ENCODE measurements at regions not wholly inside any gene's neighbourhood (a gene's known extent, or its start where the extent isn't known, plus 50 kb on each side); places are given as distances from the start of the nearest gene placed in this dataset.

DNA sequence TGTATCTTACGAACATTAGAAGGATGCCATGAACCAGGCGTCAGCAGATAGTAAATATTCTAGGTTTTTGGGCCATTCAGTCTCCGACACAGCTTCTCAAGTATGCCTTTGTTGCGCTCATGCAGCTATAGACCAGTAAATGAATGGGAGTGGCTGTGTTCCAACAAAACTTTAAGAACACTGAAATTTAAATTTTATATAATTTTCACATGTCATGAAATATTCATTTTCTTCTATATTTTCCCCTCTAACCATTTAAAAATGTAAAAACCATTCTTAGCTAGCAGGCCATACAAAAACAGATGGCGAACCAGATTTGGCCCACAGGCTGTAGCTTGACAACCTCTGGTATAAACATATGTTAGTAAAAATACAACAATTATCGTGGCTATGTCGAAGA lies 151.8 kb upstream of the KIT start:
- TF ChIP-seq, protein P1, sequence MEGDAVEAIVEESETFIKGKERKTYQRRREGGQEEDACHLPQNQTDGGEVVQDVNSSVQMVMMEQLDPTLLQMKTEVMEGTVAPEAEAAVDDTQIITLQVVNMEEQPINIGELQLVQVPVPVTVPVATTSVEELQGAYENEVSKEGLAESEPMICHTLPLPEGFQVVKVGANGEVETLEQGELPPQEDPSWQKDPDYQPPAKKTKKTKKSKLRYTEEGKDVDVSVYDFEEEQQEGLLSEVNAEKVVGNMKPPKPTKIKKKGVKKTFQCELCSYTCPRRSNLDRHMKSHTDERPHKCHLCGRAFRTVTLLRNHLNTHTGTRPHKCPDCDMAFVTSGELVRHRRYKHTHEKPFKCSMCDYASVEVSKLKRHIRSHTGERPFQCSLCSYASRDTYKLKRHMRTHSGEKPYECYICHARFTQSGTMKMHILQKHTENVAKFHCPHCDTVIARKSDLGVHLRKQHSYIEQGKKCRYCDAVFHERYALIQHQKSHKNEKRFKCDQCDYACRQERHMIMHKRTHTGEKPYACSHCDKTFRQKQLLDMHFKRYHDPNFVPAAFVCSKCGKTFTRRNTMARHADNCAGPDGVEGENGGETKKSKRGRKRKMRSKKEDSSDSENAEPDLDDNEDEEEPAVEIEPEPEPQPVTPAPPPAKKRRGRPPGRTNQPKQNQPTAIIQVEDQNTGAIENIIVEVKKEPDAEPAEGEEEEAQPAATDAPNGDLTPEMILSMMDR (conservative IDR thresholded peaks at IDR 0.05; ENCODE audit: control insufficient read depth, insufficient read depth, low read depth, low read length), result no peak
- DNase-seq (ENCODE audit: low read depth), result no peak
- H3K4me3 ChIP-seq (ENCODE audit: control insufficient read depth, low read depth, low read length), result no peak overlapping the region

DNA sequence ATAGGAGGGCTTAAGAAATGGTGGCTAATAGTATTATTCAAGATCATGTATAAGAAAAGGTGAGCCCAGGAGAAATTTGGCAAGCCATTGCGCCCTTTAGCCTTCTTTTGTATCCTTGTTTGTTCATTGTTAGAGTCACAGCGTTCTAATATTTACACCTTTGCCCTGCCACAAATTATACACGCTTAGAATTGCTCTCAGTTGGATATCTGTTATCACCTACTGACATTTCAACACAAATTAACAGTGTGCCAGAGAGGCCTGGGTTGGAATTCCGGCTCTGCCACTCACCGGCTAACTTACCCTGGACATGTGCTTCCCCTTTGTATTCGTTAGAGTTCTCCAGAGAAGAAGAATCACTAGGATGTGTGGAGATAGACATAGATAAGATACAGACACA lies 148.7 kb upstream of the KIT start:
- TF ChIP-seq, protein P1 (conservative IDR thresholded peaks at IDR 0.05; ENCODE audit: control insufficient read depth, insufficient read depth, low read depth, low read length), result no peak
- H3K4me3 ChIP-seq (ENCODE audit: control insufficient read depth, low read depth, low read length), result no peak overlapping the region
- no peak for DNase-seq (ENCODE audit: low read depth)

DNA sequence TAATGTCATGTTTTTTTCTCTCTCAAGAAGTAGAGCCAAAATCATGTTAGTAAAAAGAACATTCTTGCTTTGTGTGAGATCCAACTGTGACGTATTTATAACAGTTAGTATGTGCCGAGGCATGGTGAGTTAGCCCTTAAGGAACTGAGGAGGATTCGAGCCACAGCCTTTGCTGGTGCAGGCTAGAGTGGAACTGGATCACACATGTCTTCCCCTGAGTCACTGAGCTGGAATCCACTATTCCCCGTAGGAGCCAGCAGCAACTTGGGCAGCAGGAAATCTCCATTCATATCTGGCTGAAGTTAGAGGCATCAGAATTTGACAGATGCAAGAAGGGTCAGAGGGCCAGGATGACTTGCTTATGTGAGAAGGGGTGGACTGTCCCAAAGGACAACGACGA lies 144.6 kb upstream of the KIT start:
- TF ChIP-seq, protein P1 (conservative IDR thresholded peaks at IDR 0.05; ENCODE audit: control insufficient read depth, insufficient read depth, low read depth, low read length), result no peak
- peak; percentile 97 for DNase-seq (ENCODE audit: low read depth)
- H3K4me3 ChIP-seq (ENCODE audit: control insufficient read depth, low read depth, low read length), result no peak overlapping the region

DNA sequence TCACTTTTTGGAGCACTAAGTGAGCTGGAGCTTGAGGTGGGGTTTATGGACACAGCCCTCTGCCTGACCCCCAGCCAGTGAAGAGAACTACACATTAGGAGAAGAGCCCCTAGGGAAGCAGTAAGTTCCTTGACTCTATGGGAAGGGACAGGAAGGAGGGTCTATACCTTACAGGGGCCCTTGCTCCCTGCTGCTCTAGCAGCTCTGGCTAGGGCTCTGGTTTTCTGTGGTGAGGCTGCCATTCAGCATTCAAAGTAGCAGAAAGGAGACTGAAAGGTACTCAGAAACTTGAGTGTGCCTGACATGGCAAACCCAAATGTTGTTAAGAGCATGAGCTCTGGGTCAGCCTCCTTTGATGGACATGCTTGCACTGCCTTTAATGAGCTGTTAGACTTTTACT lies 144.0 kb upstream of the KIT start:
- no peak overlapping the region for H3K4me3 ChIP-seq (ENCODE audit: control insufficient read depth, low read depth, low read length)
- TF ChIP-seq, protein P1 (conservative IDR thresholded peaks at IDR 0.05; ENCODE audit: control insufficient read depth, insufficient read depth, low read depth, low read length), result no peak
- DNase-seq (ENCODE audit: low read depth), result no peak

DNA sequence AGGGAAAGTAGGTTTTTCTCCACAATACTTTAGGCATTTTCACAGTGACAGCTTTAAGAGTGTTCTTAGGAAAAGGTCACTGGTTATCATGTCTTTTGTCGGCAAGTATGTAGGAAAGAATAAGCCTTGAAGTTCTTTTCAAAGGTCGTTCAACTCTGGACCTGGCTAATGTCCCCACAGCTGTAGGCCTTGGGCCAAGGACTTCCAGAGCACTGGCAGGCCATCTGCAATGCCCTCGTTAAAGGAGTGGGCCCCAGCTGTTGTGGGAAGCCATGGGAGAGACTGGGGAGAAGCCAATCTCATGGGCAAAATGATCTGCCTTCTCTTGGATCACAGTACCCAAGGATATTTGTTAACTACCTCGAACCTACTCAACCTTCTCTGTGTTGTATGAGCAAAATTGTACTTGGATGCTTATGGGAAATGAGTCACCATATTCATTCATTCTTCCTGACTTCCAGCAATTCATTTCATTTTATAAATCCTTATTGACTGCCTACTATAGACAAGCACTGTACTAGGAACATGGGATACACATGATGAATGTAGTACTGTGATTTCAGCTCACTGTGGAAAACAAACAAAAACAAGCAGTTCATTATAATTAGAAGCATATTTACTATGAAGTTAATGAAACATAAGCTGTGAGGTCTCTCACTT lies 141.1 kb upstream of the KIT start:
- DNase-seq (ENCODE audit: low read depth), result peak; percentile 49
- TF ChIP-seq, protein P1 (conservative IDR thresholded peaks at IDR 0.05; ENCODE audit: control insufficient read depth, insufficient read depth, low read depth, low read length), result no peak
- H3K4me3 ChIP-seq (ENCODE audit: control insufficient read depth, low read depth, low read length), result no peak overlapping the region

DNA sequence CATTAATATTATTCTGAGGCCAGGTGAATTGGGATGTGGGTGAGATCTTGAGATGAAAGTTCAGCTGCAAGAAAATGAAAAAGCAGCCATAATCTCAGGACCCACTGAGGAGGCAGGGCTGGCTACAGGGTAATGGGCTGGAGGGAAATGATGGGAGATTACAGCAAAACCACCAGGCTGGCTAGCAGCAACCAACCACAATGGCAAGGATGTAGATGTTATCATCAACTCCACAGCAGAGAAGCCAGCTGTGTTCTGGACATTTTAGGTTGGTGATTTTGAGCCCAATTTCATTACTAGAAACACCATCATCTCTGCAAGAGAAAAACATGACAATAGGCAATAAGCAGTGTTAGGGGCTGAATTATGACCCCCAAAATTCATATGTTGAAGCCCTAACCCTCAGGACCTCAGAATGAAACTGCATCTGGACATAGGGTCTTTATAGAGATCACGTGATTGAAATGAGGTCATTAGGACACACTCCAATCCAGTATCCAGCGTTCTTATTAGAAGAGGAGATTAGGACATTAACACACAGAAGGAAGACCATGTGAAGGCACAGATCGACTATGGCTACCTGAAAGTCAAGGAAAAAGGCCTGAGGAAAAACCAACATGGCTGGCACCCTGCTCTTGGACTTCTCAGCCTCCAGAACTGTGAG lies 139.8 kb upstream of the KIT start:
- no peak for DNase-seq (ENCODE audit: low read depth)
- TF ChIP-seq, protein P1 (conservative IDR thresholded peaks at IDR 0.05; ENCODE audit: control insufficient read depth, insufficient read depth, low read depth, low read length), result no peak
- H3K4me3 ChIP-seq (ENCODE audit: control insufficient read depth, low read depth, low read length), result no peak overlapping the region

All from fibroblast of mammary gland (primary cell).